ENCODE measurements at regions not wholly inside any gene's neighbourhood (a gene's known extent, or its start where the extent isn't known, plus 50 kb on each side); places are given as distances from the start of the nearest gene placed in this dataset.
"Not testable (repeated sequence)": the region's sequence is repeated elsewhere in the genome, so short reads cannot be mapped to it uniquely, and the experiment has no call there.

GRCh38 chr16:31745098-31745497, 128.5 kb upstream of the ZNF267 start:
- DNase-seq (ENCODE audit: low read depth) = not testable (repeated sequence)

- DNase-seq (ENCODE audit: low read depth) = no peak
These were observed 127.7 kb upstream of the ZNF267 start for GRCh38 chr16:31745900-31746299.

- DNase-seq (ENCODE audit: low read depth) = no peak
These were observed 118.5 kb upstream of the ZNF267 start for GRCh38 chr16:31754998-31755615.

- no peak for DNase-seq (ENCODE audit: low read depth)
These were observed 109.5 kb upstream of the ZNF267 start for GRCh38 chr16:31764103-31764502.

- DNase-seq (ENCODE audit: low read depth) = no peak
These were observed 106.3 kb upstream of the ZNF267 start for GRCh38 chr16:31767267-31767666.

GRCh38 chr16:31780342-31780741, 93.3 kb upstream of the ZNF267 start:
- no peak for DNase-seq (ENCODE audit: low read depth)

GRCh38 chr16:31785126-31785525, 88.5 kb upstream of the ZNF267 start:
- no peak for DNase-seq (ENCODE audit: low read depth)

GRCh38 chr16:31807086-31807485, 66.5 kb upstream of the ZNF267 start:
- DNase-seq (ENCODE audit: low read depth) = no peak

GRCh38 chr16:31810863-31811262, 62.7 kb upstream of the ZNF267 start:
- DNase-seq (ENCODE audit: low read depth) = no peak

- DNase-seq (ENCODE audit: low read depth) = not testable (repeated sequence)
These were observed 57.5 kb upstream of the ZNF267 start for GRCh38 chr16:31816141-31816540.

GRCh38 chr16:31819386-31819785, 54.2 kb upstream of the ZNF267 start:
- DNase-seq (ENCODE audit: low read depth) = no peak

GRCh38 chr16:31819948-31820347, 53.7 kb upstream of the ZNF267 start:
- DNase-seq (ENCODE audit: low read depth) = no peak

All from activated T-cell treated with anti-CD3 and anti-CD28 coated beads for 1 hour (primary cell).